22Rv1 (cell line): ENCODE measurements at regions not wholly inside any gene's neighbourhood (a gene's known extent, or its start where the extent isn't known, plus 50 kb on each side); places are given as distances from the start of the nearest gene placed in this dataset.

ENCODE experiments used
- CTCF ChIP-seq: fragments of 450-650 bp; IDR thresholded peaks from 2 replicates; pipeline ENCODE4 v1.5.1; 2017; ENCODE audit warnings: mild to moderate bottlenecking
- ZFX ChIP-seq: fragments of 450-650 bp; IDR thresholded peaks from 2 replicates; pipeline ENCODE4 v1.6.1; 2017; ENCODE audit warnings: antibody characterized with exemption, borderline replicate concordance

GRCh38 chr11:19329970-19330369, 89.2 kb upstream of the E2F8 start:
- TF ChIP-seq CTCF (no peak), ZFX (no peak)
